Stomach (tissue), 8 donors: ENCODE measurements at regions not wholly inside any gene's neighbourhood (a gene's known extent, or its start where the extent isn't known, plus 50 kb on each side); places are given as distances from the start of the nearest gene placed in this dataset.

ENCODE experiments used
- DNase-seq, 2 donors: peaks; one replicate each; pipeline versions ENCODE4 v3.0.0 to v3.0.0-alpha.2; 2013 to 2019
- H3K27ac ChIP-seq, 5 donors: fragments of 200-600 bp in 4 of 5; sonication (generic) in 4 of 5; one replicate each; pipeline ENCODE4 v1.5.1; 2013 to 2019; ENCODE audit warnings: mild to moderate bottlenecking in 1 of 5, moderate library complexity in 1 of 5
- H3K27me3 ChIP-seq, 3 donors: fragments of 200-600 bp; sonication (generic); one replicate each; pipeline ENCODE4 v1.5.1; 2017 to 2019; ENCODE audit warnings: mixed run types in 1 of 3
- H3K36me3 ChIP-seq, 4 donors: fragments of 200-600 bp; sonication (generic); 1 replicate in 3 of 4; 2 replicates in 1 of 4; pipeline ENCODE4 v1.5.1; 2016 to 2019
- H3K4me1 ChIP-seq, 4 donors: fragments of 200-600 bp; sonication (generic); one replicate each; pipeline ENCODE4 v1.5.1; 2016 to 2019
- H3K4me3 ChIP-seq, 4 donors: fragments of 200-600 bp; sonication (generic) in 3 of 4; one replicate each; pipeline ENCODE4 v1.5.1; 2016 to 2019; ENCODE audit warnings: mild to moderate bottlenecking in 1 of 4
- H3K9me3 ChIP-seq, 4 donors: fragments of 200-600 bp; sonication (generic); one replicate each; pipeline ENCODE4 v1.5.1; 2016 to 2019
- CTCF ChIP-seq, 7 experiments: fragments of 450-650 bp in 4 of 7; fragments of 200-600 bp in 3 of 7; sonication (generic) in 3 of 7; IDR thresholded peaks; one replicate each; pipeline ENCODE4 v1.5.1; 2016 to 2019; ENCODE audit warnings: antibody characterized with exemption in 7 of 7, control low read depth in 2 of 7, mild to moderate bottlenecking in 1 of 7
- EP300 ChIP-seq: sonication (generic); formaldehyde crosslinking; IDR thresholded peaks from one replicate; pipeline ENCODE4 v1.6.1; 2017; ENCODE audit warnings: antibody characterized with exemption
- POLR2A ChIP-seq, 4 donors: fragments of 450-650 bp; IDR thresholded peaks; one replicate each; pipeline ENCODE4 v1.6.1; 2016; ENCODE audit warnings: antibody characterized with exemption in 4 of 4, control low read depth in 2 of 4, mild to moderate bottlenecking in 1 of 4, moderate library complexity in 1 of 4
- POLR2AphosphoS5 ChIP-seq, 3 donors: sonication (generic); formaldehyde crosslinking; IDR thresholded peaks; one replicate each; pipeline ENCODE4 v1.6.1; 2016; ENCODE audit warnings: antibody characterized with exemption in 3 of 3
- WGBS, 5 donors: extraction: QIAGEN DNeasy Blood & Tissue Kit in 3 of 5; methylation state at CpG; one replicate each; pipeline versions ENCODE4 v1.1.5 to v1.1.7; 2013 to 2018; 5-methylcytosine and 5-hydroxymethylcytosine counted together
- intact Hi-C: fragments of 100-400 bp; cut with DNase I; formaldehyde crosslinking; loops from one replicate; pipeline ENCODE4 v1.15.1; 2023; ENCODE audit warnings: low total_unique reads
- donor health status: healthy with polysubstance abuse.
- donor health status: Bipolar disorder and iron deficiency.
- donor health status: healthy.

DNA sequence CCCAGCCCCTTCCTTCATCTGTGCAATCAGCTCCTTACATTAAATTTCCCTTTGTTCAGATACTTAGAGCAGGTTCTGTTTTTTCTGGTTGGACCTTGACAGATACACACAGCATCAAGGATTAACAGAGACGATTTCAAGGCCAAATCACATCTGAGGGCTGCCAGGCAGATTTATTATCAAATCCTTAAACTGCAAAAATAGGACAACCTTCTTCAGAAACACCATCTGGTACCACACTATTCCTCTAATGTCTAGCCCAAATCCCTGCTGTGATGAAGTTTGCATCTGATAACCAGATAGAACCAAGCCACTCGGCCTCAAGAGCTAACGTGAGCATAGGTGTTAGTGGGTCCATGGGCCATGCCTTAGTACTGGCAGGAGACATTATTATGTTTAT is 250.7 kb upstream of the PROK2 start:
- WGBS, 5 donors, result 87 to 95% (median 90%) methylated on average over 3 of the region's 3 CpGs
- intact Hi-C loops, result no loop called here
- H3K27me3 ChIP-seq, result no peaks in the 10 kb centered on the region
- no peaks in the 10 kb centered on the region for H3K36me3 ChIP-seq
- TF ChIP-seq CTCF (IDR thresholded peaks at IDR 0.05) (no peak), POLR2AphosphoS5 (IDR thresholded peaks at IDR 0.05) (no peak), POLR2A (IDR thresholded peaks at IDR 0.05) (no peak), EP300 (no peak)
- H3K9me3 ChIP-seq, result no peaks in the 10 kb centered on the region
- no peak overlapping the region for H3K4me3 ChIP-seq
- peaks cover 0 to 5% (median 0%) of the 10 kb centered on the region in 4 donors for H3K4me1 ChIP-seq
- no peak overlapping the region for H3K27ac ChIP-seq
- no peak for DNase-seq

- Histone ChIP-seq H3K9me3 (no peaks in the 10 kb centered on the region), H3K4me1 (peaks cover 0 to 5% (median 0%) of the 10 kb centered on the region in 4 donors), H3K27me3 (no peaks in the 10 kb centered on the region), H3K4me3 (no peak overlapping the region), H3K36me3 (no peaks in the 10 kb centered on the region), H3K27ac (no peak overlapping the region)
- TF ChIP-seq CTCF (IDR thresholded peaks at IDR 0.05) (no peak), POLR2A (IDR thresholded peaks at IDR 0.05) (no peak), POLR2AphosphoS5 (IDR thresholded peaks at IDR 0.05) (no peak), EP300 (no peak)
- intact Hi-C loops, result no loop called here
- no peak for DNase-seq
- 71 to 100% (median 93%) methylated on average over 1 of the region's 1 CpG for WGBS, 5 donors
Observed at GRCh38 chr3:72034986-72035385, 250.0 kb upstream of the PROK2 start.

DNA sequence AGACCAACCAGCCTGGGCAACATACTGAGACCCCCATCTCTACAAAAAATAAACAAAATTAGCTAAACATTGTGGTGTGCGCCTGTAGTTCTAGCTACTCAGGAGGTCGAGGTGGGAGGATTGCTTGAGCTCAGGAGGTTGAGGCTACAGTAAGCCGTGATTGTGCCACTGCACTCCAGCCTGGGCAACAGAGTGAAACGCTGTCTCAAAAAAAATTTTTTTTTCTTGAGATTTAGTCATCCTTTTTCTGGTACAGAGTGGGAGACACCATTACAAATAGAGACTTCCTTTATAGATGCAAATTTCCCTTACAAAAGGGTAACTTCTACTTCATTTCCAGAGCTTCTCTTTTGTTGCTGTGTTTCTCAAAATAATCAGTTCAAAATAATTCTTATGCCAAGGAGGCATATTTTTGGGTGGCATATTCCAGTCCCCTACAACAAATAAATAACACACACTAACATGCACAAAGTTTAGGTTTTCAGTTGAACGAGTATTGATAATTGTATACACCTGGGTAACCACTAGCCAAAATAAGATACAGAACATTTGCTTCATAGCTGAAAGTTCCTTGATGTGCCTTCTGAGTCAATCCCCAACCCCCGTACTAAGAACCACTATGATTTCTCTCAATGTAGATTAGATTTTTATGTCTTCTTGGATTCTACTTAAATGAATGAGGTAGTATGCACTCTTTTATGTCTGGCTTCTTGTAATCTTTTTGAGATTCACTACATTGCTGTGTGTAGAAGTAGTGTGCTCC is 248.9 kb upstream of the PROK2 start:
- H3K4me1 ChIP-seq, result peaks cover 0 to 5% (median 0%) of the 10 kb centered on the region in 4 donors
- H3K9me3 ChIP-seq, result no peaks in the 10 kb centered on the region
- no peaks in the 10 kb centered on the region for H3K27me3 ChIP-seq
- H3K36me3 ChIP-seq, result no peaks in the 10 kb centered on the region
- no peak overlapping the region for H3K4me3 ChIP-seq
- intact Hi-C loops, result no loop called here
- TF ChIP-seq EP300 (no peak), CTCF (IDR thresholded peaks at IDR 0.05) (no peak), POLR2A (IDR thresholded peaks at IDR 0.05) (no peak), POLR2AphosphoS5 (IDR thresholded peaks at IDR 0.05) (no peak)
- WGBS, 5 donors, result 82 to 91% (median 89%) methylated on average over 6 of the region's 6 CpGs
- no peak for DNase-seq
- no peak overlapping the region for H3K27ac ChIP-seq

DNA sequence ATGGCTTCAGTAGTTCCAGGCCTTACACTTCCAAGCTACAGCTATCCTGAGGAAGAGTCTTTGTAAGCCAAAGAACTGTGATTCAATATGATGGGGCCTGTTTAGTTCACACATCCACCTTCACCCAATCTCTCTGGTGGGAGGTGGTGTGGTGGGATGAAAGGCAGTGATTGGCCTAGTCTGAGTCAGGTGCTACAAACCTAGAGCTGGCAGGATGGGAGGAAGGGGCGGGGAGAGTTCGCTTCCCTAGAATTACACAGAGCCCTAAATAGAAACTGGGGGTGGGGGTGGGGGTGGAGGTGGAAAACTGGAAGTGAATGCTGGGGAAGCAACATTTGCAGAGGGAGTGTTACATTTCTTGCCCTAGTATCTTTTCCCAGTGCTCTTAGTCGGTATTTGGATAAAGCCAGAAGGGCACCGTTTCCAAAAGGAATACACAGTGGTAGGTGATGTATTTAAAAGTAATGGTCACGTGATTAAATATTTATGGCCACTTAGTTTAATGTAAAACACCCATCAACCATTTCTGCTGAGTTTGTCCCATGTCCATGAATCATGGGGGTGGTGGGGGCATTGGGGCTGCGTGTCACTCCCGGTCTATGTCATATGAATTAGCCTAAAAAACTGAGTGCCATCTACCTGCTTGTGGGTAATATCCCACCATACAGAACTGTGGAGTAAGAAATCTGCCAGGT is 247.6 kb upstream of the PROK2 start:
- WGBS, 5 donors, result 75 to 92% (median 87%) methylated on average over 7 of the region's 7 CpGs

More for the DNA sequence above, 247.6 kb upstream of the PROK2 start:
- no peaks in the 10 kb centered on the region for H3K27me3 ChIP-seq
- H3K27ac ChIP-seq, result no peak overlapping the region
- peaks cover 0 to 5% (median 0%) of the 10 kb centered on the region in 4 donors for H3K4me1 ChIP-seq
- TF ChIP-seq CTCF (IDR thresholded peaks at IDR 0.05) (no peak), EP300 (no peak), POLR2A (IDR thresholded peaks at IDR 0.05) (no peak), POLR2AphosphoS5 (IDR thresholded peaks at IDR 0.05) (no peak)
- intact Hi-C loops, result no loop called here
- no peak overlapping the region for H3K4me3 ChIP-seq
- DNase-seq, result peak in 1 of 2 donors; percentile 17
- no peaks in the 10 kb centered on the region for H3K9me3 ChIP-seq
- H3K36me3 ChIP-seq, result no peaks in the 10 kb centered on the region
